COR-L47 (cell line): ENCODE measurements at regions not wholly inside any gene's neighbourhood (a gene's known extent, or its start where the extent isn't known, plus 50 kb on each side); places are given as distances from the start of the nearest gene placed in this dataset.

Experiments used
- DNase-seq: peaks from one replicate; lab custom pipeline; 2025; lab: John Stamatoyannopoulos, UW

- no peak for DNase-seq
These were observed 247.6 kb upstream of the IRX4 start for GRCh38 chr5:2130361-2130760.

- no peak for DNase-seq
These were observed 247.0 kb upstream of the IRX4 start for GRCh38 chr5:2129568-2130272.

- DNase-seq = no peak
These were observed 246.1 kb upstream of the IRX4 start for GRCh38 chr5:2128686-2129355.

- DNase-seq = no peak
These were observed 243.8 kb upstream of the IRX4 start for GRCh38 chr5:2126512-2126911.

- no peak for DNase-seq
These were observed 243.2 kb upstream of the IRX4 start for GRCh38 chr5:2125901-2126265.

GRCh38 chr5:2125171-2125900 lies 242.6 kb upstream of the IRX4 start:
- DNase-seq = no peak

- no peak for DNase-seq
These were observed 241.9 kb upstream of the IRX4 start for GRCh38 chr5:2124434-2125170.

- no peak for DNase-seq
These were observed 241.1 kb upstream of the IRX4 start for GRCh38 chr5:2123874-2124273.

GRCh38 chr5:2120361-2120760 lies 237.6 kb upstream of the IRX4 start:
- no peak for DNase-seq

- no peak for DNase-seq
These were observed 236.8 kb upstream of the IRX4 start for GRCh38 chr5:2119573-2119972.

GRCh38 chr5:2113348-2114131 lies 230.8 kb upstream of the IRX4 start:
- DNase-seq = no peak

- DNase-seq = no peak
These were observed 229.7 kb upstream of the IRX4 start for GRCh38 chr5:2112173-2113025.

GRCh38 chr5:2111569-2112105 lies 228.9 kb upstream of the IRX4 start:
- no peak for DNase-seq

GRCh38 chr5:2110934-2111462 lies 228.3 kb upstream of the IRX4 start:
- no peak for DNase-seq

GRCh38 chr5:2110137-2110933 lies 227.6 kb upstream of the IRX4 start:
- no peak for DNase-seq

- no peak for DNase-seq
These were observed 226.8 kb upstream of the IRX4 start for GRCh38 chr5:2109566-2109965.

- no peak for DNase-seq
These were observed 224.0 kb upstream of the IRX4 start for GRCh38 chr5:2106721-2107120.

GRCh38 chr5:2105141-2105540 lies 222.4 kb upstream of the IRX4 start:
- no peak for DNase-seq

GRCh38 chr5:2103940-2104339 lies 221.2 kb upstream of the IRX4 start:
- DNase-seq = no peak
